Stimulated activated CD8-positive, alpha-beta memory T cell treated with anti-CD3 and anti-CD28 coated beads, Interleukin-7, amount 100 ng/mL, for 48 hours (primary cell): ENCODE measurements at regions not wholly inside any gene's neighbourhood (a gene's known extent, or its start where the extent isn't known, plus 50 kb on each side); places are given as distances from the start of the nearest gene placed in this dataset.
"Not testable (repeated sequence)": the region's sequence is repeated elsewhere in the genome, so short reads cannot be mapped to it uniquely, and the experiment has no call there.

Experiments
- DNase-seq, 2 donors: peaks; one replicate each; pipeline ENCODE4 v3.0.0-alpha.2; 2020; ENCODE audit warnings: low read depth in 1 of 2; ENCODE audit errors: extremely low read depth in 1 of 2

DNA sequence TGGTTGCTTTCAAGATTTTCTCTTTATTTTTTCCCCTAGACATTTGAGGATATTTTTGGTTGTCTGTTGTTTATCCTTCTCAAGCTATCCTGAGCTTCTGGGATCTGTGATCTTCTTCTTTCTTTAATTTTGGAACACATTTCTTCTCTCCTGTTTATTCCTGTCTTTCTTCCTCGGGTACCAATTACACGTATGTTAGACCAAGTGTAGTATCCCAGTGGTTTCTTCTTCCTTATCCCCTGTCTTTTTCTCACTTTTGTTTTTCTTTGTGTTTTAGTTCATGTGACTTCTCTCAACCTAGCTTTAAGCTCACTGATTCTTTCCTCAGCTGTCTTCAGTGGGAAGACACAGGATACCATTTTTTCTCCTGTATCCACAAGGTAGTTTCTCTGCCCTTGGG, 120.0 kb downstream of the GALR1 start:
- DNase-seq, result no peak

DNA sequence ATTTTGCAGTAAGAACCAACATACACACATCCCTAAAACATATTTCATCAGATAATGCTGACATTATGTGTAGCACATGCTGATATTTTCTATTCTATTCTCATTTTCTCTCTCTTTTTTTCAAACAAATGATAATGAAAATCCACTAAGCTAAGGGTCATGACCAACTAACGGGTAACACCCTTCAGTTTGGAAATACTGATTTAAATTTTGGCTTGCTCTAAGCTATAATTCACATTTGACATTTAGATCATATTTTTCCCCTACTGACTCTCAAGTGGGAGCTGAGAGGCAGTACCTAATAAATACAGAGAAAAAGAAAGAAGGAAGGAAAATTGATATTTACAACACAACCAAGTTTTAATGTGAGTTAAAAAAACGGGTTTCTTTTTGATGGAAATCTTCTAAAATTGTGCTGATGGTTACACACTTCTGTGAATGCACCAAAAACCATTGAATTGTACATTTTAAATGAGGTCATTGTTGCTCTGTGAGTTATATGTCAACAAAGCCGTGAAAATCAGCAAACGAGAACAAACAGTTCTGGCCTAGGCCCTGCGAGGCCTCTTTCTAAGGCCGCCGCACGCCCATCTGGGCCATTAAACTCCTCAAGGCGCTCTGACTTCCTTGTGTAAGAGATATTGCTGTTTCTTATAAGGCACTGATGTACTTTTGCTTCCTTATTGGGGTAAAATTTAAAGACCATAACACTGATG, 124.2 kb downstream of the GALR1 start:
- DNase-seq, result no peak

DNA sequence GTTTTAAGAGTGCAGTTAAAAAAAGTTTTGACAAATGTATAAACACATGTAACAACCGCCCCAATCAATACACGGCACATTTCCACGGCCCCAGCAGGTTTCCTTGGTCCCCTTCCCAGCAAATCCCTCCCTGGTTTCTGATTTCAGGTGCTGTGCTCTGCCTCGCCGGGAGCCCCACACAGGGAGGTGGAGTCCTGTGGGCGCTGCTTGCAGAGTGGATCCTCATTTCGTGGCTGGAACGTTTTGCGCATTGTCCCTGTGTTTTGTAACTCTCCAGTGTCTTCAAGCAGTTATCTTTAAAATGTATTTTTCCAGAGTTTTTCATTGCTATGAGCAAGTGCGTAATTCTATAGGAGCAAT, 124.8 kb downstream of the GALR1 start:
- no peak for DNase-seq

DNA sequence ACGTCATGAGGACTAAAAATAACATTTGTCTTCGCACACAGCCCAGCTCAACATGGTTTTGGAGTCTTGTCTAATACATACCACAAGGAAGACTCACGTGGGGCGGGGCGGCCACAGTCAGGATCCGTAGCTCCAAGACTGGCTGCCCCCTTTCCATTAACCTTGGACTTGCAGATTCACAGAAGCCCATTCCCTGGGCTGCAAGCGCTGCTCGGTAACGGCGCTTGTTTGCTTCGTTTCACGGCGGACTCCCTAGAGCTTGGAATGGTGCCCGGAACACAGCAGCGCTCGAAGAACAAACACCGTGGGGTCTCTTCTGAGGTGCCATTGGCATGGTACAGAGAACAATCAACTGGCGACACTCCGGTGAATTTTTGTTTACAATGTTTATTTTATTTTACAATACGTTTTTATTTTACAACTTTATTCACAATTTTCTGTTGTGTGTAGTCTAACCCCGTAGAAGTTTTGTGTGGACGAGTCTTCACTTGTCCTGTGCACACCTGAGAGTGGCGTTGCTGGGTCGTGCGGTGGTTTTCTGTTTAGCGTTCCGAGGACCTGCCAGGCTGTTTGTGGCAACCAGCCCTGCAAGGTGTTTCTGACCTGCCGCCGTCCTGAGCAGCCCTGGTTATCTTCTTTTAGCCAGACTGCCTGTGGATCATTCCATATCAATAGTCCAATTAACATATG, 126.5 kb downstream of the GALR1 start:
- no peak for DNase-seq

DNA sequence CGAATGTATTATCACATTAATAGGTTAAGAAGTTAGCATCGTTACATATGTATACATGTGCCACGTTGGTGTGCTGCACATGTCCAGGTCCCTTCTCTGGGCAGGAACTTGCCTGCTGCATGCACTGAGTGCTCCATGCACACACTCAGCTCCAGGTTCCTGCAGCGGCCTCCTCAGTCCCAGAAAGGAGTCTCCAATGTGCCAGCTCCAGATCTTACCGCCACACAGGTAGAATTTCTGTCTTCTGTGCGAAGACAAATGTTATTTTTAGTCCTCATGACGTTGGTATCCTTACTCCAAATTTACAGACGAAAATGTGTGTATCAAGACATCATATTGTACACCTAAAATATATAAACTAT, 127.1 kb downstream of the GALR1 start:
- no peak for DNase-seq

DNA sequence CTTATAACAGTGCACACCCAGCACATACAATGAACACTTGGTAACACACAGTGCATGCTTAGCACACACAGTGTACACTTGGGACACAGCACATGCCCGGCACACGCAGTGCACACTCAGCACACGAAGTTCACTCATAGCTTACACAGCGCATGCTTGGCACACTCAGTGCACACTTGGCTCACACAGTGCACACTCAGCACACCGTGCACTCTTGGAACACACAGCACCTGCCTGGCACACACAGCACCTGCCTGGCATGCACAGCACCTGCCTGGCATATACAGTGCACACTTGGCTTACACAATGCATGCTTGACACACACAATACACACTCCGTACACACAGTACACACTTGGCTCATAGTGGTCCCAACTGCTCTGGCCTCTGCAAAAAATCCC, 128.2 kb downstream of the GALR1 start:
- DNase-seq, result no peak

DNA sequence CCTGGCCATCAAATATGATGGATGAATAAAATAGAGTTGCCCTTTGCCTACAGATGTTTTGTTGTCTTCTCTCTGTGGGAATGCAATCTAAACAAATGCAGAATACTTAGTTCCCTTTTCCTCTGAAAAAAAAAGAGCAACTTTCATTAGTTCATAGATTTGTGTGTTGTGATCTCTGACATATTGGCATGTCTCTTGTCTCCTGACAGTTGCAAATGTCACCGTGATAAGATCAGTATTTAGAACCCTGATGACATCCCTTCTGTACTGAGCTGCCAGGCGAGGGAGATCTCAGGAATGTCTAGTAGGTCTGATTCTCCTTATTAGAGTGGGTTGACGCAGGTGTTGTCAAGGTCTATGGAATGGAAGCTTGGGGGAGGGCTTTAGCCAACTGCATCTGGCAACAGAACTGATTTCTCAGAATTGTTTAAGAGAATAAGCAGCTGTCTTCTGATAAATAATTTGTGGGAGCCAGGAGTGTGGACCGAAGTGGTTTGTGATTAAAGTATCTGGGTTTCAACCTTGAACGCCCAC, 130.4 kb downstream of the GALR1 start:
- no peak for DNase-seq

DNA sequence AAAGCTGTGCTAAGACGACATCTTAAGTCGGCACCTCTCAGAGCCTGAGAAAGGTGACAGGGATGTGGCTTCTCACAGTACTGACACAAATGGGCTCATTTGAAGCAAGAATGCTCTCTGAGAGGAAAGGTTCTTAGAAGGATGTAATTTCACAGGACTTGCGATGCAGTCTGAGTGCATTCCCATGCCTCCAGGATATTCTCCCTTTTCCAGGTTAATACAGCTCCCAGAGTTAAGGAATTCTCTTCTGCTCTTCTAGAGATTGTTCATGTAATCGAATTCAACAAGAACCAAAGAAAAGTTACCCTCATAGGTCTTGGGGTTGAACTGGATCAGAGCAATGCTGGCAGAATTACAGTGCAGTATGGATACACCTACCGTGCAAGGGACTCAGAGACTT, 131.0 kb downstream of the GALR1 start:
- DNase-seq, result no peak

DNA sequence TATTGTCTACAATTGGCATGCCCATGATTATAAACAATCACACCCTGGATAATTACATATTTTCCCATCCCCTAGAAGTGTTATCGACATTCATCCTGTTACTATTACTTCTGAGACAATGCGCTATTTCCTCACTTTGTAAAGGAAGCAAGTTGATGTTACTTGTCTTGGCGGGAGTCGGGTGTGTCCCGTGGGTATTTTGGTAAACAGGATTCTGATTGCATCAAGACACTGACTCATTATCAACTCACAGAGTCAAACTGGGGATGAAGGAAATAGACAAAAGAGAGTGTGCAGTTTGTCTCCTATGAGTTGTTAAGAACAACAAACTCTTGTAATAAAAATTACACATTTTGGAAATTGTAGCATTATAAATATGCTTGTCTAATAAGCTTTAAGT, 142.7 kb downstream of the GALR1 start:
- no peak for DNase-seq

DNA sequence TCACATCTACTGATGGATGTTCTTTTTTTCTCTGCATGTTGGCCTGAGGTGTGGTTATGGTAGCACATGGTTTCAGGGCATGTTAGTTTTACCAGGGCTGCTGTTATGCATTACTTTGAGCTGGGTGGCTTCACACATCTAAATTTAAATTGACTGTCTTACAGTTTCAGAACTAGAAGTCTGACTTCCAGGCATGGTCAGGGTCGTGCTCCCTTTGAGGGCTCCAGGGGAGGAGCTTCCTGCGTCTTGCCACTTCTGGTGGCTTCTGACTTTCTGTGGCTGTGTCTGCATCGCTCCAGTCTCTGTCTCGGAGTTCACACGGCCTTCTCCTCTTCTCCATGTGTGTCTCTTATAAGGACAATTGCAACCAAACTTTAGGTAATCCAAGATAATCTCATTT, 143.9 kb downstream of the GALR1 start:
- DNase-seq, result no peak

DNA sequence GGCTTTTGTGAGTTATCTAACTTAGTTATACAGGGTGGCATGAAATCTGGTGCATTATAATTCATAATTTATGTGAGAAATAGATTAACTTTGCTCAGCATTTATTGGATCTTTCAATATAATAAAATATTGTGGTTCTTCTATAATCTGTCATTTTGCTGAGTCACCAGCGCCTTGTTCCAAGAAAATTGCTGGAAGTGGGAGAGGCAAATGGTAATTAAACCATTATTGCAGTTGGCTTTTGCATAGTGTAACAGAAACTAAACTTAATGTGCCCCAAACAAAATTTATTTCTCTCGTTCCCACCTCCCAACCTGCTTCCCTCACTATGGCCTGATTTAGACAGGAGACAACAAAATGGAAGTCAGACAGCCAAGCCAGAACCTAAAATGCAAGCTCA, 146.3 kb downstream of the GALR1 start:
- no peak for DNase-seq

DNA sequence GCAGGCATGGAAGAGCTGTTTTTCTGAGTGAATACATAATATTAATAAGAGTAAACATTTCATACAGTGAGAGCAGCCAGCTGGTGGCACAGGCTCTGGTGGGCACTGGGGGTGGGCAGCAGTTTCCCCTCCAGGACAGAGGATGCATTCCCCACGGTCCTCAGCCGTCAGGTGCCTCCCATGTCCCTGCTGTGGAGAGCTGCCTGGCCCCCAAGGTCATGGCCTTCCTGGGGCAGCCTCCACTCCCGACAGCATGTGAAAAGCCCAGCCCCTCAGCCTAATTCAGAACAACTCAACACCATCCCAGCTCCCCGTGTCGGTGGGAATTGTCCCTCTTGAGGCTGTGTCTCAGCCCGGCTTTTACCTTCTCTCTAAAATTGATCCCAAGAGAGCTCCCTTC, 147.4 kb downstream of the GALR1 start:
- DNase-seq, result no peak

DNA sequence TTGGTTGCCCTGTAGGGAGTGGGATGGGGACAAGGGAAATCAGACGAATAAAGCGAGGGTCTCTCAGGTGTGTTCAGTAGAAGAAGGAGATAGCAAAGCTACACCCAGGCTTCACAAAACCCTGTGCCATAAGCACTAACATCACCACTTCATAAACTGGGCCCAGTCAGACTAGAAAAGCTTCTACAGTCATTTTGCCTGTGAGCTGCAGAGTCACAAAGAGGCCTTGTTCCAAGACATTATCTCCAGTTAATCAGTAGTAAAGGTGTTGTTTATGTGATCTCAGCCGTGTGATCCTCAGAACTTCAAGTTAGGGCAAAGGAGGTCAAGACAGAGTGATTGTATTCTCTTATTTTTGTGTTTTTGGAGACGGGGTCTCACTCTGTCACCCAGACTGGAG, 148.0 kb downstream of the GALR1 start:
- DNase-seq, result no peak

DNA sequence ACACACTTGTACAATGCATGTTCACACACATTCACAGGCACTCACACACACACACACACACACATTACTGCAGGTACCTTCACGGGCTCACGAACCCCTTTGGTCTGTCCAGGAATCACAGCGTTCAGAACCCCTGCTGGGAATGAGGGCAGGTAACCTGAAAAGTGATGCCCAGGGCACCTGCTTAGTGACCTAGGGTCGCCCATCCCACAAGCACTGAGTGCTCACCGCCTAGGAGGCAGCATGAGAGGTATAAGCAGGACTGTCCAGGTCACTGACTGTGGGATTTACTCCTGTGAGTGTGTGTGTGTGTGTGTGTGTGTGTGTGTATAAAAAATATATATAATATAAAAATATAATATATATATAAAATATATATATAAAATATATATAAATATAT, 150.9 kb downstream of the GALR1 start:
- DNase-seq, result no peak

DNA sequence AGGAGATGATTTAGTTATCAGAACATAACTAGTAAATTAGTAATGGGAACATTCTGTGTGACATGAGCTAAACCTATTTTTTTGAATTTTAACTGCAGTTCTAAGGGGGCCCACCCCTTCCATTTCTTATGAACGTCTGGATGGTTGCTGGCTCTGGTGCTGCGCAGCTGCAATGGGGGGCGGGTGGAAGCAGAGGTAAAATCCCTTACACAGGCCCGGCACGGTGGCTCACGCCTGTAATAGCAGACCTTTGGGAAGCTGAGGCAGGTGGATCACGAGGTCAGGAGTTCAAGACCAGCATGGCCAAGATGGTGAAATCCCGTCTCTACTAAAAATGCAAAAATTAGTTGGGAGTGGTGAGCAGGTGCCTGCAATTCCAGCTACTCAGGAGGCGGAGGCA, 151.5 kb downstream of the GALR1 start:
- DNase-seq, result no peak

DNA sequence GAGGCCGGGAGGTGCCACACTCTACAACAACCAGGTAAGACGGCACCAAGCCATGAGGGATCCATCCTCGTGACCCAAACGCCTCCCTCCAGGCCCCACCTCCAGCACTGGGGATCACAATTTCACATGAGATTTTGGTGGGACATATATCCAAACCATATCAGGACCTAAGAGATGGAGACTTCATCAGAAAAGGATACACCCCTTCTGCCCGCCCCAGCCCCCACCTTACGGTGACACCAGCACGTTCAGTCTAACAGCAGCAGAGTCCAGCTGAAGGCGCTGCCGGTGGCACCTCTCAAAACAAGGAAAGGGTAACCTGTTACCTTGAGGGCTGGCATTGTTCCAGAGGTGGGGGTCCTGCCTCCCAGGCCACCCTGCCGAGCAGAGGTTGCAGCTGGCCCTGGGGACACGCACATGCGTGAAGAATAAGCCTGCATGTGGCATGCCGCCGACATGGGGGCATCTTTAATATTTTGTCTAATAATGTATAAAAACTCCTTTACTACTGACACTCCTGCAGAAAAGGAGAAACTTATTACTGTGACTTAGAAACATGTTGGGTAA, 154.4 kb downstream of the GALR1 start:
- no peak for DNase-seq

DNA sequence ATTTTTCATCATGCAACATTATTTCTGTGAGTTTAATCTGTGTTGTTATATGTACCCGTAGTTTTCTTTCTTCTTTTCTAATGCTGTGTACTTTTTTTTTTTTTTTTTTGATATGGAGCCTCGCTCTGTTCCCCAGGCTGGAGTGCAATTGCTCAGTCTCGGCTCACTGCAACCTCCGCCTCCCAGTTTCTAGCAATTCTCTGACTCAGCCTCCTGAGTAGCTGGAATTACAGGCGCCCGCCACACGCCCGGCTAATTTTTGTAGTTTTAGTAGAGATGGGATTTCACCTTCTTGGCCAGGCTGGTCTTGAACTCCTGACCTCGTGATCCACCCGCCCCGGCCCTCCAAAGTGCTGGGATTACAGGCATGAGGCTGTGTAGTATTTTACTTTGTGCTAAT, 155.4 kb downstream of the GALR1 start:
- DNase-seq, result no peak

DNA sequence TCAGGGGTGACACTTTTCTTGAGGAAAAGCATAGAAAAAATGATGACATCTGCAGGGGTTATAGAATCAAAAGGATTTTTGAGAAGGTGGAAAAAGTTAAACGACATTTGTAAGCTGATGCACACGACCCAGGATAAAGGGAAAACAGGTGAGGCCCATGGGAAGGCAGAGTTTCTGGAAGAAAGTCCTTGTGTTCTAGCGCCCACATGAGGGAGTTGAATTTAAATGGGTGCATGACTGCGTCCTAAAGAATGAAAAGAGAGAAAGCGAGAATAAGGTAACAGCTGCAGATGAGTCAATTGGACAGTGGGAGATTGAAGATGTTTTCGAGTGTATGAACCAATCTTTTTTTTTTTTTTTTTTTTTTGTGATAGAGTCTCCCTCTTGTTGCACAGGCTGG, 158.1 kb downstream of the GALR1 start:
- no peak for DNase-seq

DNA sequence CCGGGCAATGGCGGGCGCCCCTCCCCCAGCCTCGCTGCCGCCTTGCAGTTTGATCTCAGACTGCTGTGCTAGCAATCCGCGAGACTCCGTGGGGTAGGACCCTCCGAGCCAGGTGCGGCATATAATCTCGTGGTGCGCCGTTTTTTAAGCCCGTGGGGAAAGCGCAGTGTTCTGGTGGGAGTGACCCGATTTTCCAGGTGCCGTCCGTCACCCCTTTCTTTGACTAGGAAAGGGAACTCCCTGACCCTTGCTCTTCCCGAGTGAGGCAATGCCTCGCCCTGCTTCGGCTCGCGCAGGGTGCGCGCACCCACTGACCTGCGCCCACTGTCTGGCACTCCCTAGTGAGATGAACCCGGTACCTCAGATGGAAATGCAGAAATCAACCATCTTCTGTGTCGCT, 171.9 kb downstream of the GALR1 start:
- DNase-seq, result not testable (repeated sequence)

DNA sequence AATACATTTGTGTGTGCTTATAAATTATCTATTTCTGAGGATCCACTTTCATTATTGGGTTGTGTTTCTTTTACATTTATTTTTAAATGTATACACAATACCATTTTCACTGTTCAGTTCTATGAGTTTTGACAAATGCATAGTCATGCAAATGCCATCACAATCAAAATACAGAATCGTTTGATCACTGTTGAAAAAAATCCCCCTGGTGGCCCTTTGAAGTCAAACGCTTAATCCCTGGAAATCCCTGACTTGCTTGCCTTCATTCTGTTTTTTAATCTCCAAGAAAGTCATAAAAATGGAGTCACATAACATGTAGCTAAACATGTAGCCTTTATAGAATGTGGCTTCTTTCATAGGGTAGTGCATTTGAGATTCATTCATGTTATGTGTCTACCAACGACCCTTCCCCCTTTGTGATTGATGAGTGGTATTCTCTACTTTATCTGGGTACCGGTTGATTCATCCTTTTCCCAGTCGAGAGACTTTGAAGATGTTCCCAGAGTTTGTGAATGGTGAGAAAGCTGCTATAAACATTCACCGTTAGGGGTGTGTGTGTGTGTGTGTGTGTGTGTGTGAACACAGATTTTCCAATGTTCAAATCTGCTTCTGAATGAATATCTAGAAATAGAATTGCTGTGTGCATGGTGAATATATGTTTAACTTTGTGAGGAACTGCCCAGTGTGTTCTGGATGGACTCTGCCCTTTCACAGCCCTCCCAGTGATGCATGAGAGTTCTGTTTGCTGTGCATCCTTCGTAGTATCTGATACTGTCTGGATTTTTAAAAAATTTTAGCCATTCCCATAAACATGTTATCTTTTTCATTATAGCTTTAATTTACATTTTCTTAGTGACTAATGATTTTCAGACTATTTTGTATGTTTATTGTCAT, 173.6 kb downstream of the GALR1 start:
- no peak for DNase-seq

DNA sequence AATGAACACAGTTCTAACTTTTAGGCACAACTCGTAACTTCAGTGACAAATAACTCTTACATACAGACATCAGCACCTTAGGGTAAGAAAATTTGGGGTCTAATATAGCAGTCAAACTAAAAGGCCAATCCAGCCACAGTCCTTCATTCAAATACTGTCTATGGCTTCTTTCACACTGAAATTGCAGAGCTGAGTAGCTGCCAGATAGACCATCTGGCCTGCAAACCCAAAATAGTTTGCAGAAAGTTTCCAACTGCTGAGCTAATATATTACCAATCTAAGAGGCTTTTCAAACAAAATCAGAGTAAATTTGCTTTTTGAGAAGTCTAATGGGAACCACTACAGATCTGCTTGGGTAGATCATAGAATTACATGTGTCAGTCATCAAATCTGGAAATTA, 183.4 kb downstream of the GALR1 start:
- DNase-seq, result no peak
